Ishikawa (cell line): ENCODE measurements at regions not wholly inside any gene's neighbourhood (a gene's known extent, or its start where the extent isn't known, plus 50 kb on each side); places are given as distances from the start of the nearest gene placed in this dataset.

Experiments used
- CREB1 ChIP-seq: IDR thresholded peaks from 2 replicates; pipeline ENCODE4 v1.6.1; 2012; ENCODE audit warnings: low read depth
- EP300 ChIP-seq: IDR thresholded peaks from 2 replicates; pipeline ENCODE4 v1.6.1; 2012; ENCODE audit warnings: borderline replicate concordance
- NFIC ChIP-seq: IDR thresholded peaks from 2 replicates; pipeline ENCODE4 v1.6.1; 2012
- RAD21 ChIP-seq: IDR thresholded peaks from 2 replicates; pipeline ENCODE4 v1.6.1; 2012; ENCODE audit warnings: low read depth
- TAF1 ChIP-seq: IDR thresholded peaks from 2 replicates; pipeline ENCODE4 v1.6.1; 2012; ENCODE audit warnings: low read depth, mild to moderate bottlenecking
- TCF12 ChIP-seq: IDR thresholded peaks from 2 replicates; pipeline ENCODE4 v1.6.1; 2012; ENCODE audit warnings: low read depth
- TEAD4 ChIP-seq: IDR thresholded peaks from 2 replicates; pipeline ENCODE4 v1.6.1; 2012
- YY1 ChIP-seq: IDR thresholded peaks from 2 replicates; pipeline ENCODE4 v1.6.1; 2012; ENCODE audit warnings: low read depth
- ZBTB7A ChIP-seq: IDR thresholded peaks from 2 replicates; pipeline ENCODE4 v1.6.1; 2012; ENCODE audit warnings: low read depth
- TF ChIP-seq, protein P1 (sequence below): IDR thresholded peaks from 2 replicates; pipeline ENCODE4 v1.6.1; 2012
- TF ChIP-seq, protein P2 (sequence below): IDR thresholded peaks from 2 replicates; pipeline ENCODE4 v1.6.1; 2012; ENCODE audit warnings: low read depth, mild to moderate bottlenecking
- TF ChIP-seq, protein P3 (sequence below): IDR thresholded peaks from 2 replicates; pipeline ENCODE4 v1.6.1; 2012

DNA sequence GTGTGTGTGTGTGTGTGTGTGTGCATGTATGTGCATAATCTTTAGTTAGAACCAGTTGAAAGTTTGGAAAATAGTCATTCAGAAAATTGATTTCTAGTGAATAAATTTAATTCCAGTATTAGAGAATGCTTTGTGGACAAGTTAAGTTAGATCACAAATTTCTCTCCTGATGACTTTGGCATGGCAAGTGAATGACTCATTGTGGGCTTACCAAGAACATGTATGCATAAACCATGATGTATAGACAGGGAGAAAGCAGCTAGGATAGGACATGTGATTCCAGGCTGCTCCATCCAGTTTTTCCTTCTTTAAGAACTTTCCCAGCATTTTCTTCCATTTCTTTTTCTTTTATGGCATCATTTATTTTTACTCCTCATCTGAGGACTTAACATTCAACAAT, 85.7 kb upstream of the SGCD start:
- TF ChIP-seq TEAD4 (no peak), TCF12 (no peak), EP300 (no peak), YY1 (no peak), TAF1 (no peak), RAD21 (no peak), CREB1 (no peak), ZBTB7A (no peak), NFIC (no peak)
- TF ChIP-seq, protein P1, sequence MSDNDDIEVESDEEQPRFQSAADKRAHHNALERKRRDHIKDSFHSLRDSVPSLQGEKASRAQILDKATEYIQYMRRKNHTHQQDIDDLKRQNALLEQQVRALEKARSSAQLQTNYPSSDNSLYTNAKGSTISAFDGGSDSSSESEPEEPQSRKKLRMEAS = no peak
- TF ChIP-seq, protein P2, sequence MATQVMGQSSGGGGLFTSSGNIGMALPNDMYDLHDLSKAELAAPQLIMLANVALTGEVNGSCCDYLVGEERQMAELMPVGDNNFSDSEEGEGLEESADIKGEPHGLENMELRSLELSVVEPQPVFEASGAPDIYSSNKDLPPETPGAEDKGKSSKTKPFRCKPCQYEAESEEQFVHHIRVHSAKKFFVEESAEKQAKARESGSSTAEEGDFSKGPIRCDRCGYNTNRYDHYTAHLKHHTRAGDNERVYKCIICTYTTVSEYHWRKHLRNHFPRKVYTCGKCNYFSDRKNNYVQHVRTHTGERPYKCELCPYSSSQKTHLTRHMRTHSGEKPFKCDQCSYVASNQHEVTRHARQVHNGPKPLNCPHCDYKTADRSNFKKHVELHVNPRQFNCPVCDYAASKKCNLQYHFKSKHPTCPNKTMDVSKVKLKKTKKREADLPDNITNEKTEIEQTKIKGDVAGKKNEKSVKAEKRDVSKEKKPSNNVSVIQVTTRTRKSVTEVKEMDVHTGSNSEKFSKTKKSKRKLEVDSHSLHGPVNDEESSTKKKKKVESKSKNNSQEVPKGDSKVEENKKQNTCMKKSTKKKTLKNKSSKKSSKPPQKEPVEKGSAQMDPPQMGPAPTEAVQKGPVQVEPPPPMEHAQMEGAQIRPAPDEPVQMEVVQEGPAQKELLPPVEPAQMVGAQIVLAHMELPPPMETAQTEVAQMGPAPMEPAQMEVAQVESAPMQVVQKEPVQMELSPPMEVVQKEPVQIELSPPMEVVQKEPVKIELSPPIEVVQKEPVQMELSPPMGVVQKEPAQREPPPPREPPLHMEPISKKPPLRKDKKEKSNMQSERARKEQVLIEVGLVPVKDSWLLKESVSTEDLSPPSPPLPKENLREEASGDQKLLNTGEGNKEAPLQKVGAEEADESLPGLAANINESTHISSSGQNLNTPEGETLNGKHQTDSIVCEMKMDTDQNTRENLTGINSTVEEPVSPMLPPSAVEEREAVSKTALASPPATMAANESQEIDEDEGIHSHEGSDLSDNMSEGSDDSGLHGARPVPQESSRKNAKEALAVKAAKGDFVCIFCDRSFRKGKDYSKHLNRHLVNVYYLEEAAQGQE = no peak
- TF ChIP-seq, protein P3, sequence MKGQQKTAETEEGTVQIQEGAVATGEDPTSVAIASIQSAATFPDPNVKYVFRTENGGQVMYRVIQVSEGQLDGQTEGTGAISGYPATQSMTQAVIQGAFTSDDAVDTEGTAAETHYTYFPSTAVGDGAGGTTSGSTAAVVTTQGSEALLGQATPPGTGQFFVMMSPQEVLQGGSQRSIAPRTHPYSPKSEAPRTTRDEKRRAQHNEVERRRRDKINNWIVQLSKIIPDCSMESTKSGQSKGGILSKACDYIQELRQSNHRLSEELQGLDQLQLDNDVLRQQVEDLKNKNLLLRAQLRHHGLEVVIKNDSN = no peak
